GM19452 (cell line): ENCODE measurements at regions not wholly inside any gene's neighbourhood (a gene's known extent, or its start where the extent isn't known, plus 50 kb on each side); places are given as distances from the start of the nearest gene placed in this dataset.

Experiments
- ATAC-seq: cut with Tn5 transposase; IDR thresholded peaks from one replicate; pipeline ENCODE4 v1.9.1; 2021; ENCODE audit not compliant: unreplicated experiment

GRCh38 chr5:73295447-73295846 is 122.5 kb downstream of the TMEM174 start:
- no peak for ATAC-seq

- no peak for ATAC-seq
These were observed 119.9 kb downstream of the TMEM174 start for GRCh38 chr5:73292816-73293459.

GRCh38 chr5:73291873-73292272 is 118.9 kb downstream of the TMEM174 start:
- no peak for ATAC-seq

GRCh38 chr5:73290242-73290641 is 117.2 kb downstream of the TMEM174 start:
- no peak for ATAC-seq

GRCh38 chr5:73288803-73289720 is 116.1 kb downstream of the TMEM174 start:
- ATAC-seq: no peak

- no peak for ATAC-seq
These were observed 113.9 kb downstream of the TMEM174 start for GRCh38 chr5:73286896-73287295.

- no peak for ATAC-seq
These were observed 112.0 kb downstream of the TMEM174 start for GRCh38 chr5:73284985-73285384.

GRCh38 chr5:73284220-73284795 is 111.3 kb downstream of the TMEM174 start:
- no peak for ATAC-seq

- no peak for ATAC-seq
These were observed 109.9 kb downstream of the TMEM174 start for GRCh38 chr5:73282923-73283322.

- no peak for ATAC-seq
These were observed 109.4 kb downstream of the TMEM174 start for GRCh38 chr5:73282383-73282782.

- ATAC-seq: no peak
These were observed 108.1 kb downstream of the TMEM174 start for GRCh38 chr5:73280821-73281746.

- no peak for ATAC-seq
These were observed 107.4 kb downstream of the TMEM174 start for GRCh38 chr5:73280386-73280785.

GRCh38 chr5:73279805-73280204 is 106.8 kb downstream of the TMEM174 start:
- ATAC-seq: no peak

GRCh38 chr5:73278693-73279092 is 105.7 kb downstream of the TMEM174 start:
- no peak for ATAC-seq

- no peak for ATAC-seq
These were observed 102.1 kb downstream of the TMEM174 start for GRCh38 chr5:73274881-73275663.

GRCh38 chr5:73274121-73274520 is 101.1 kb downstream of the TMEM174 start:
- no peak for ATAC-seq

GRCh38 chr5:73273379-73274050 is 100.5 kb downstream of the TMEM174 start:
- no peak for ATAC-seq

GRCh38 chr5:73272351-73272750 is 99.4 kb downstream of the TMEM174 start:
- no peak for ATAC-seq

- no peak for ATAC-seq
These were observed 95.8 kb downstream of the TMEM174 start for GRCh38 chr5:73268826-73269225.
